ENCODE measurements at regions not wholly inside any gene's neighbourhood (a gene's known extent, or its start where the extent isn't known, plus 50 kb on each side); places are given as distances from the start of the nearest gene placed in this dataset.

DNA sequence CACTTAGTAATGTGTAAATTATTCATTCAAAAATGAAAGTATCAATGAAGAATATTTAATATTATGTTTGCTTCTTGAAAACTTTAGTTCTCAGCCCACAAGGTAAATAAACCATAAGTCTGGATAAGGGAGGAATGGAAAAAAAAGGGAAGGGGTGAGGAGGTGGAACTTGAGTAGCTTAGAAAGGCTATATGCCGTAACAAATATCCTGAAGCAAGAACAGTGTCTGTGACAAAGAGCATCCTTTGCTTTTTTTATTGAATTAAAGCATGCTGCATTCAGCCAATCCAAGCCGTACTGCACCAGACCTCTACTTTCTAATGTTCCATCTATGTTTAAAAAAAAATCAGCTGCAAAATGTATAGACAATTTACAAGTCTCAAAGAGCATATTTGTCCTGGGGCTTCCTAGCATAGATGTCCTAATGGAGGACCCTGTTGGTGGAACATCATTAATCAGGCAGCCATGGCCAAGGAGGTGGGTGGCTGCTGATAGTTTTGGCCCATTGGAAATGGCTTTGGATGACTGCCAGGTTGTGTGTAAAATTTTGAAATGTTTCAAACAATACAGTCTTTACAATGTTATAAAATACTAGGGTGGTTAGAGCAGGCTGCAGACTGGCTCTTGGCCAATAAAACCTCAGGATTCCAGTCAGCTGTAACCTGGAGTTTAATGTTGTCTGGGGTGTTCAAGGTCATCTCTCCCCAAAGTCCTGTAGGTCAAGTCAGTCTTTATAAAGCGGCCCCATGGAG, 895.8 kb upstream of the SOX9 start:
- no peak for DNase-seq

- DNase-seq = no peak
Measured at GRCh38 chr17:71227841-71228240, 893.0 kb upstream of the SOX9 start.

DNA sequence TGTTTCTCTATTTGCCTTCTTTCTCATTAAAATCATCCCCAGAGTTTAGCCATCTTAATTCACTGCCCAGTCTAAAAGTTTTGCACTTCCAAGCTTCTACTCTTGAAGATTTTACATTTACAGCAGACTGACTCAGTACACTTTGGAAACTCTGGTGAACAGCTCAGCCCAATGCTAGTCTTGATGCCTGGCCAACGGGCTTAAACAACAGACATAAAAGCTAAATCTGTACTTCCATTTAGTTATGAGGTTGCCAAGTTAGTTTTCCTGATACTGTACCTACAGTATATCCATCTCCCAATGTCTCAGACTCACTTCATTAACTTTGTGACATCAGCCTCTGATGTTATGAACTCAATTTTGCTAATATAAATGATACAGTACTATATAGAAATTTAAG, 891.8 kb upstream of the SOX9 start:
- DNase-seq = no peak

- DNase-seq = peak; percentile 18
Measured at GRCh38 chr17:71232801-71233559, 887.8 kb upstream of the SOX9 start.

DNA sequence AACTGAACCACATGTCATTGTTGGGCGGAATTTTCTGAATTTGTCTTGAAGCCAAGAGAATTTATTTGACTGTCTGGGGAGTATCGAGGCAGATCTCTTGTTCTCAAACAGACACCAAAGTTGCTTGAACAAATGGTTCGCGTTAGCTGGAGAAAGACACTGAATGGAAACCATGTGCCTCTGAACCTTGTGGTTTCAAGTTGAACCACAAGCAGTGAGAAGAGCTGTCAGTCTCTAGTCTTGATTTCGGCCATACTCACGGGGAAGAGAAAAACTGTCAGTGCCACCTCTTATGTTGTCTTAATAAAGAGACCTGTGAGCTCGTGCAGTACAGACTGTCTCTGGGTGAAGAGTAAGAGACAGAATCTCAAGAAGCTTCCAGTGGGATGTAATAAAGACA, 886.5 kb upstream of the SOX9 start:
- no peak for DNase-seq

GRCh38 chr17:71237903-71238538, 882.8 kb upstream of the SOX9 start:
- DNase-seq = peak; percentile 34

GRCh38 chr17:71247441-71248015, 873.3 kb upstream of the SOX9 start:
- DNase-seq = no peak

DNA sequence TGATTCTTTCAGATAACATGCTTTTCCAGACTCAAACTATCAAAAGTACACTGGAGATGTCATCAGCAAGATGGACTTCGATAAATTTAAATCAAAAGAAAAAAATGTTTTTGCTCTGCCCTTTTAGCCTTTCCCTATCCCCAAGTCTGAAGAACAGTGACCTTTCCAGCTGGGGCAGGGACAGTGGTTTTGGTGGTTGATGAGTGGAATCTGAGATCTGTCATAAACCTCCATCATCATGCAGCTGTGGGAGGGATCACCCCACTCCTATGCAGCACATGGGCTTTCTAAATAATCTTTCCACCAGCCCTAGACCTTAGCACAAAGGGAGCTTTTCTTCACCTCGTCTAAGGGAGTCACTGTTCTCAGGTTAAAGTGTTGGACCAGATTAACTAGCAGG, 869.5 kb upstream of the SOX9 start:
- DNase-seq = no peak

- no peak for DNase-seq
Measured at GRCh38 chr17:71251951-71252350, 868.9 kb upstream of the SOX9 start.

DNA sequence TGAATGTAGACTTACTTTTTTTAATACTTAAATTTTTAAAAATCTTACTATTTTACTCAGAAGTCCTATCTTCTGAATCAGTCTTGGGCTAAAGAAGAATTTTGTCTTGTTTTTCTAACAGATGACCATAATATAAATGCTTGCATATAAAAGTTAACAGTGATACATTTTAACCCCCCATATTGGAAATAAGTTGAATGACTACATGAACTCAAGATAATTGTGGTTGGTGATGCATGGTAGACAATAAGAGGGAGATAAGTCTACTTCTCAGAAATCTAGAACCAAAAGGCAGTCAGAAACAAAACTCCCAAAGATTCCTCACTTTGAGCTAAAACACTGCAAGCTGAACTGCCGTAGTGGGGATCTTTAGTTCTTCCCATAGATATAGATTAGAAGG, 868.4 kb upstream of the SOX9 start:
- DNase-seq = no peak

DNA sequence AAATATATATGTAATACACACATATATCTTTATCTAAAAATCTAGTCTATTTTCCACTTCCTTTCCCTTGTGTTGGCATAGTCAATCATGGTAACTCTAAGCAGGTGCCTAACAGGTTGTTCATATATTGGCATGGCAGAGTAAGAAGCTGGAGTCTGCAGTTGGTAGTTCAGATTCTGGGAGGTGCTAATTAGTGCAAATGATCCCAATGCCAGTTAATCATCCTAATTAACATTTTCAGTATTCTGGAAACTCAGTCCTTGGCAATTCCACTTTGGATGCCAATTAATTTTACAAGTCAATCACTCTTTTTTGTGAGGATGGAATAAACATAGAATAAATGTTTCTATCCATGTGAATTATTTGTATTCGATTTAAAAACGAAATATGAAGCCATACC, 863.7 kb upstream of the SOX9 start:
- DNase-seq = no peak

GRCh38 chr17:71260366-71260940, 860.4 kb upstream of the SOX9 start:
- peak; percentile 13 for DNase-seq

DNA sequence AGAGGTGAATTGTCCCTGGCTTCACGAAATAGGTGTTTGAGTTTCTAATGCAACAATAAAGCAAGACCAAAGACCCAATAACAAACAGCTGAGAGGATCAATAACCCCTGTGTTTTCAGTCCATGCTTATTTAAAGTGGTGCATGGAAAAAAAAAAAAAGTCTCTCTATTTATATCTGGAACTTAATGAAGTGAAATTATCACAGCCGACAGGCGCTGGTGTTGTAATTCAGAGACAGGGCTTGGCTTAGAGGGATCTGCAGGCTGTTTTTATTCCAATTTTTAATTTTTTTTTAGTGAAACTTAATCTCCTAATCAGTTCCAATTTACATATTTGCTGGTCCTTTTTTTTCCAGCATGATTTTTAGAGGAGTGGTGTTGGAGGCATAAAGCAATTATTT, 858.2 kb upstream of the SOX9 start:
- DNase-seq = no peak

GRCh38 chr17:71267668-71268067, 853.2 kb upstream of the SOX9 start:
- no peak for DNase-seq

DNA sequence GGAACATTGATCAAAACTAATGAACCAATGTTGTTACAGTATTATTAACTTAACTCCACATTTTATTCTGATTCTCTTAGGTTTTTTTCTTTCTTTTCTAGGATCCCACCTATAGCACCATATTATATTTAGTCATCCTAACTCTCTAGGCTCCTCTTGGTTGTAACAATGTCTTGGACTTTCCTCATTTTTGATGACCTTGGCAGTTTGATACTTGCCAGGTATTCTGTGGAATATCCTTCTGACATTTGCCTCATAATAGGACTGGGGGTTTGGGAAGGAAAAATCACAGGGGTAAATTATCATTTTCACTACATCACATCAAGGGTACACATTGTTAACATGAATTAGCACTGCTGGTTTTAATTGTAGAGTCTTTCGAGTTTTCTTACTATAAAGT, 851.6 kb upstream of the SOX9 start:
- DNase-seq = no peak

- no peak for DNase-seq
Measured at GRCh38 chr17:71273441-71273840, 847.4 kb upstream of the SOX9 start.

- no peak for DNase-seq
Measured at GRCh38 chr17:71276079-71276478, 844.7 kb upstream of the SOX9 start.

GRCh38 chr17:71283486-71283885, 837.3 kb upstream of the SOX9 start:
- DNase-seq = no peak

DNA sequence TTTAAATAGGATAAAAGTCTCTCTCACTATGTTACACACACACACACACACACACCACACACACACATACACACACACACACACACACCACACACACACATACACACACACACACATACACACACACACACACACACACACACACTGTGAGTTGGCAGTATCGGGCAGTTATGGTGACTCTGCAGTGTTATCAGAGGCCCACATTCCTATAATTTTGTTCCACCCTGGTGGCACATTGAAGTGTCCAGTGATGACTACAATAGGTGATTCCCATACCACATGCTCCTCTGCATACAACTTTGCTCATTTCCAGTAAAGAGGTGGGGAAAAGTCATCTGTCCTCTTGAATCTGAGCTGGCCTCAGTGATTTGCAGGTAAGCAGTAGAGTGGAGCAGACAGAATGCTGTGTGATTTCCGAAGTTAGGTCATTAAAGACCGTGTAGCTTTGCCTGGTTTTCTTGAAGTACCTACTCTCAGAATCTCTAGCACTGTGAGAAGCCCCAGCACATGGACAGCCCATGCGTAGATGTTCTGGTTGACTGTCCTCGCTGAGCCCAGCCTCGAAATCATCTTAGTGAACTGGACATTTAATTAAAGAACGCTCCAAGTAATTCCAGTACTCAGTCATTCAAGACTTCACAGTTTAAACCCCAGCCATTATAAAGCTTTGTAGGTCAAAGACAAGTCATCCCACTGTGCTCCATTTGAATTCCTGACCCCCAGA, 836.6 kb upstream of the SOX9 start:
- DNase-seq = no peak

DNA sequence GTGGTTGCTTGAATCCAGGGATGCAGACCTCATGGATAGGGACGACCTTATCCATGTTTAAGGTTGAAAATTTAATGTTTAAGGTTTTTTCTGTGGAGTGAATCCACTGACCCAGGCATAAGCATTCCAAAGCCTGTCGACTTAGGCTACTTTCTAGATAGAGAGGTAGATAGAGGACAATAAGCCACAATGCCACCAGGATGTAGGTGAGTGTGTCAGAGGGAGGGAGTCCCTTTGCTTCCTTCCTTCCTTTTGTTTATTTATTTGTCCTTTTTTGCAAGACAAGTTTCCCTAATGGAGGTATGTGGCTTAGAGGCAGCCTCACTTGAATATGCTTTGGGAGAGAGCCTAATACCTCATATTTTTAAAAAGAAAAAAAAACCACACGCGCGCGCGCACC, 834.2 kb upstream of the SOX9 start:
- no peak for DNase-seq

GRCh38 chr17:71287071-71287823, 833.6 kb upstream of the SOX9 start:
- no peak for DNase-seq

DNA sequence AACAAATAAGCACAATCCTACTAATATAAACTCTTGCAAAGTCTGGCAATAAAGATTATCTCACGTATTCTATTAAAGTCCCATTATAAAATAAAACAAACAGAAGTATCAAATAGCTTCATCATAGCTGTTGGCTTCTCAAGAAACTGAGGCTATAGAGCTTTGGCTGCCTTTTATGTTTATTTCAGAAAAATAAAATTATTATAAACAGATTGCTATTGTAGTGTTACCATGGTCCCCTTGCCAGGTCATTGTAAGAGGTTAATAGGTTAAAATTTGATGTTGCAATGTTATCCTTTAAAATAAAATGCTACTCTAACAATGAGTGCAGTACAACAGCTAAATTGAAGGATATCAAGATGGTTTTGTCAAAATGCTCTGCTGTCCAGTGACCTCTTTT, 828.8 kb upstream of the SOX9 start:
- DNase-seq = no peak

Data from fibroblast of skin of back (primary cell).